Forelimb muscle (tissue), 1 donor: ENCODE measurements at regions not wholly inside any gene's neighbourhood (a gene's known extent, or its start where the extent isn't known, plus 50 kb on each side); places are given as distances from the start of the nearest gene placed in this dataset.

ENCODE experiments used
- DNase-seq: peaks from one replicate; pipeline ENCODE4 v3.0.0-alpha.2; 2013; ENCODE audit warnings: low read depth

DNA sequence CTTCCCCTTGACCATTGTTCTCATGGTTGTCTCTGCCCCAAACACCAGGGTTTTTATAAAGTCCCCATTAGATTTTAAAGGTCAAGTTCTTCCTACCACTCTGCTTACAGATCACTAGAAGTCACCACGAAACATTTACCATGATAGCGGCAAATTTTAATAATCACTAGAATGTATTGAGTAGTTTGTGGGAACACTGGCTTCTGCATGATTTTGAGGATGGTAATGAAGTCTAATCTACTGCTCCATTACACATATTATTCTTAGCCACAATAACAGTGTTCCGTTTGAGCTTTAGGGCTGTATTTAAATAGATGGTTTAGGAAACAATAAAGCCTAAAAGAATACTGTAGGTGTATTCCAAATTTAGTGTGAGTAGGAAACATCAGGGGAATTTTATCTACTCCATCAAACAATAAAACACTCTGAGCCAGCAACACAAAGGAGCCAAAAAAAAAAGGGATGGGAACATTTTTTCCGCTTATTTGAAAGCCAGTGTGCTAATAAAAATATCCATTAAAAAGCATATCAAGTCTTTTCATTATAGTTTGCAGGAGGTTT lies 49.7 kb downstream of the KLF12 start:
- DNase-seq = no peak

DNA sequence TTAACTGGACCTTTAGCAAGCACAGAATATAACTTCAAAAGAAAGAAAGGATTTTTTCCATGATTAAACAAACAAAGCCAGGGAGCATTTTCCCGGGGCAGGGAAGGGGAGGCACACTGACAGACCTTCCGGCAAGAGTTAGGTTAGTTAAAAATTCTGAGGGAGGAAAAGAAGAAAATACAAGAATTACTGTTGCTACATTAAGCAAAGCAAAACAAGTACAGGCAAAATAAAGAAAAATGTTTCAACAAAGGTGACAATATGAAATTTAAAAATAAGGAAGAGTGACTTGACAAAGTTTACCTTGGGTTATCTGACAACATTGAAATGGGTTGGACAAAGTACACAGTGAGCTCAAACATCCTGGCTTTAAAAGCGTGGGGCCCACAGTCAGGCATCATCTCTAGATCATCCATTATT lies 51.5 kb downstream of the KLF12 start:
- no peak for DNase-seq

- no peak for DNase-seq
Observed at GRCh38 chr13:74080762-74081161, 53.4 kb downstream of the KLF12 start.

GRCh38 chr13:74077792-74078191 lies 56.4 kb downstream of the KLF12 start:
- no peak for DNase-seq

DNA sequence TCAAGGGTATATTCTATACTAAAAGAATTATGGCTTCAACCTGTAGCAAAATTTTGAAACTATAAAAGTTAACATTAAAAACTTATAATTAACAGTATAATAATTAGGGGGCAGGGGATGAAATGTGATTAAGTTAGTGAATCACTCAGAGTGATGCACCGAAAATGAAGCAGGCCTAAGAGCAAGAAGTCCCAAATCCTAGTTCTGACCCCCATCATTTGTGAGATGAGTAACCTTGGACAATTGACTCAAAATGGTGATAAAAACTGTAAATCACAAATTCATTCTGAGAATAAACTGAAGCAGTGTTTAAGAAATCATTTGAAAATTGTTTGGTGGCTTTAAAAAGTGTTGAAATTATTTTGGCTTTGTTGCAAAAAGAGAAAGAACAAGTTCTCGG lies 56.8 kb downstream of the KLF12 start:
- no peak for DNase-seq

DNA sequence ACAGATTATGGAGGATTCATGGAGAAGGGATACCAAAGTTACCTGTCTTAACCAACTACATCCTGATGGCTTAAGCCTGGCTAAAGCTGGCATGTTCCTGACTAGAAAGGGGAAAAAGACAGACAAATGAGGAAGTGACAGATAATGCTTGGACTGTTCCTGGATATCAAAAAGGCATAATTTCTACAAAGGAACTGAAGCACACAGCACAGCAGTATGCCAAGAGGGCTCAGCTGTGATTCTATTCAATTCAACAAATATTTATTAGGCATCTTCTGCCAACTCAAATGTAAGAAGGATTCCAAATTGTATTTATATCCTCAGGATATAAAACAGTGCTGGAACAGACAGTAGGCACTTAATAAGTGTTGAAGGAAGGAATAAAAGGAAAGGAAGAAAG lies 59.5 kb downstream of the KLF12 start:
- DNase-seq = no peak

GRCh38 chr13:74073274-74073673 lies 60.9 kb downstream of the KLF12 start:
- DNase-seq = no peak

- DNase-seq = no peak
Observed at GRCh38 chr13:74070513-74070912, 63.7 kb downstream of the KLF12 start.

- no peak for DNase-seq
Observed at GRCh38 chr13:74070065-74070464, 64.1 kb downstream of the KLF12 start.

GRCh38 chr13:74068471-74068870 lies 65.7 kb downstream of the KLF12 start:
- no peak for DNase-seq

DNA sequence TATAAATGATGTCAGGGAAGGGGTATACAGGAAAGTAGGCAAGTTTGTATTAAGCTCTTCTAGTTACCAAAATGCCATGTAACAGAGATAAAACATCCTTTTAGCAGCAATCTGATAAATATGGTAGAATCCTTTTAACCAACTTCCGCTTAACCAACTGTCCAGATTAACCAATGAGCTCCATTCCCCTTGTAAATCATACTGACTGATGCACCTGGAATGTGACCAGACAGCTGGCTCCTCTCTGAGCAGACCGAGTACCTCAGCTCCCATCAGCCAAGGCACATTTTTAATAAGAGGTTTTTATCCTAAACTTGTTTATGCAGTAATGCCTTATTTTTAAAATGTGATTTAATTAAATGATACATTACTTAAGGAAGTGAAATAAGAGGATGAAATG lies 66.4 kb downstream of the KLF12 start:
- DNase-seq = no peak

DNA sequence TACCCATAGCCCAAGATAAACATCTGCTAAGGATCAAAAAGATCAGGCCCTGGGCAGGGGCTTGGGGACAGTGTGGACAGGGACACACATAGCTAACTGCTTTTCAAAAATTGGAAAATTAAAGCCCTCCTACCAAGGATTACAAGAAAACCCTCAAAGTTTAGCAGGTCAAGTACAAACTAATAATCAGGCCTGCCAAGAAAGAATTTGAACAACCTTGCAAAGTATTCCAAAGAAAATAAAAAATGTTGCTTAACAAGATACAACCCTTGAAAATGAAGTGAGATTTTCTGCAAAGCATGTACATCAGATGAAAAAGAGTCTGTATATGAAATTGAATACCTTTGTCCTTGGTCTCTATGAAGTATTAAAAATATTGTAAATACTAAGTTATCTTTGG lies 67.3 kb downstream of the KLF12 start:
- no peak for DNase-seq

DNA sequence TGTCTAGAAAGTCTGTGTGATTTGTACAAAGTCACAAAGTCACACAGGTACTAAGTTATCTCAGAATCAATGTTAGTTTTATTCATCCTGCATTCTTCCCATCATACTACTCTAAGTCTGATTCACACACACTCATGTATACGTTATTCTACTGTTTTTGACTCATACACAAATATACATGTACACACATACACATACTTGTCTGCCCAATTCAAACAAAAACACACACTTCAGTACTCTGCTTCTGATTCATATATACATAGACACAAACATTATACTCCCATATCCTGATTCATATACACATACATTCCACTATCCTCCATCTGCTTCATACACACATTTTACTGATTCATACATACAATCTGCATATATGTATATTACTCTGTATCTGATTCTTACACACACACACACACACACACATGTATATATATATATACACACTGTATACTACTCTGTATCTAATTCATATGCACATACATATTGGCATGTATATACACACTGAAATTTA lies 69.3 kb downstream of the KLF12 start:
- no peak for DNase-seq

DNA sequence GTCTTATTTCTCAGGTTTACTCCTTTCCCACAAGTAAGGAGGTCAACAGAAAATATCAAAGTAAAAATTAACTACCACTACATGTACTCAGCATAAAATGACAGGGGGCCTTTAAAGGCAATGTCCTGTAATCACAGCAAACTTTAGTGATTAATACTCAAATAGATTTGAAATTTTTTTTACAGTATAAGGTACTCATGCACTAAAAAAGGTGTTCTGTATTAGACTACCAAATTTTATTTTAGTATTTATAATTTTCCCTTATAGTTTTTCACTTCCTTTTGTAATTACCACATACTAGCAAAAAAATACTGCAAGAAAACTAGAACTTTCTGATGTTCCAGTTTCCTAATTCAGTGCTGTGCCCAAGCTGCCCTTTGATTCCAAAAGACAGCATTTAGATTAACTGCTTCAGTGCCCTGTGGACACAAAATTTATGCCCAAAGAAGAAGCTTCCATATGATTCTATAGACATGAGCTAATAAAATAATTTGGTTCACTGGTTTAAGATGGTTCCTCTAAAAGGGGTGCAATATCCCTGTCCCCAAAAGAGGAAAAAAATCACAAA lies 70.6 kb downstream of the KLF12 start:
- no peak for DNase-seq

- DNase-seq = peak; percentile 65
Observed at GRCh38 chr13:74062933-74063332, 71.3 kb downstream of the KLF12 start.

DNA sequence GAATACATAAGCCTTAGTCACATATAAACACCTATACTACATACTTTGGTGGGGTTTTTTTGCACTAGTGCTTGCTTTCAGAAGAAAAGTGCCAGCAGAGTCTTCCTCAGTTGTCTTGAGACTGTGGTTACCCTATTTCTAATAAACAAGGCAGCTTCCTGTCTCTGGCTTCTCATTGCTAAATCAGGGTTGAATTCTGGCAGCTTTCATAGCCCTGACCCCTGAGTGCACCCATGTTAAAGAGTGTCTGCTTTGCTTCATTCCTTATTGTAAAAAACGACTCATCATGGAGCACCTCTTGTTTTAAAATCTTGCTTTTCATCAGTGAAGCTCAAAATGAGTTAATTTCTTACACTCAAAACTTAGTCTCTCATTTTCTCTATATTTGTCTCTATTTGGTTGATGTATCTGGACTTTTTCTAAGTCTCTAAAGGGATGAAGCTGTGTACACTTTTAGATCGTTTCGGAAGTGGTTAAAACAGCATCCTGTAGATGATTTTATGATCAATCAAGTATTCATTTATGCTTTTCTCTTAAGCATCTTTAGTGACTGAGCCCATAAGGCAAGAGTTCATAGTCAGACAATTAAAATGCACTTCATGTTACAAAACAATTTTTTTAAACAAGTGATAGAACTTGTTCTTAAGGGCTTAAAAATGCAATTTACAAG lies 72.1 kb downstream of the KLF12 start:
- DNase-seq = no peak

- no peak for DNase-seq
Observed at GRCh38 chr13:74056801-74057542, 77.2 kb downstream of the KLF12 start.

GRCh38 chr13:74052402-74052928 lies 81.7 kb downstream of the KLF12 start:
- no peak for DNase-seq

DNA sequence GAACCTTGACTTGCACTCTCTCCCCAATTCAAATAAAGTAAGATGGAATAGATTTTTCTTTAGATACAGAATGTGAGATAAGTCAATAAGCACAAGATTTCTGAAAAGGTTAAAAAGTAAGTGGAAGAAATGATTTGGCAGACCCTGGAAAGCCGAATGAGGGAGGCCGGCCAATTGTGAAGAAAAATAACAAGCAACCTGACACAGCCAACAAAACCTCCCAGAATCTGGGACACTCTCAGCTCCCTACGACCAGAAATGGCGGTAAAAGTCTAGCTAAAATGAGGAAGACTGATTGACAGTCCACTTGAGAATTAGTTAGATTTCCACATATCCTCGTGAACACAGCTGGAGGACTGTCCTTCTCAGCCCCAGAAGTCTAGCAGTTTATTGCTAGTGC lies 85.4 kb downstream of the KLF12 start:
- no peak for DNase-seq

- DNase-seq = no peak
Observed at GRCh38 chr13:74047931-74048600, 86.1 kb downstream of the KLF12 start.

GRCh38 chr13:74046431-74046830 lies 87.8 kb downstream of the KLF12 start:
- no peak for DNase-seq

DNA sequence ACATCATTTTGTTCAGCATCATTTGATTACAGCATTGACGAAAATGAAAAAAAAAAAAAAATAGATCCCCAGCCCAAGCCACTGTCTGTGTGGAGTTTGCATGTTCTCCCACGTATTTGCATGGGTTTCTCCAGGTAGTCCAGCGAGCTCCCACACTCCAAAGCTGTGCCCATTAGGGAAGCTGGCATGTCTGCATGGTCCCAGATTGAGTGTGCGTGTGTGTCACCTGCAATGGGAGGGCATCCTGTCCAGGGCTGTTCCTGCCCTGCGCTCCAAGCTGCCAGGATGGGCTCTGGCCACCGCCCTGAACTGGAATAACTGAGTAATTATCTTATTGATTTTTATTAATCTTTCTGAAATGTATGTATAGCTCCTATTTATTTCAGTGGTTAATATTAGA lies 88.6 kb downstream of the KLF12 start:
- no peak for DNase-seq
